B cell (primary cell): ENCODE measurements at regions not wholly inside any gene's neighbourhood (a gene's known extent, or its start where the extent isn't known, plus 50 kb on each side); places are given as distances from the start of the nearest gene placed in this dataset.

Experiments used
- ATAC-seq: fragments of 200-7000 bp; cut with Tn5 transposase; one replicate; pipeline ENCODE4 v1.10.0; 2021; ENCODE audit warnings: low read depth, mild to moderate bottlenecking, moderate number of reproducible peaks, moderate library complexity
- CTCF ChIA-PET: fragments of 350-600 bp; sonication (Branson Sonifier 250); formaldehyde crosslinking; loops from one replicate; lab custom pipeline; 2021; ENCODE audit warnings: antibody characterized with exemption, inconsistent platforms; lab: Charles Lee
- POLR2A ChIA-PET: fragments of 350-600 bp; sonication (Branson Sonifier 250); formaldehyde crosslinking; loops from one replicate; lab custom pipeline; 2021; ENCODE audit warnings: antibody characterized with exemption; lab: Charles Lee
- DNase-seq: peaks from one replicate; pipeline ENCODE4 v3.0.0; 2013
- H2AFZ ChIP-seq: 2 replicates; pipeline ENCODE4 v1.6.1; 2012; ENCODE audit warnings: mild to moderate bottlenecking, low read depth, low read length; ENCODE audit not compliant: insufficient read depth, poor library complexity, severe bottlenecking
- H3K27ac ChIP-seq, 2 donors: 1 replicate in 1 of 2; 2 replicates in 1 of 2; pipeline ENCODE4 v1.5.1; 2012 to 2013; ENCODE audit warnings: low read length in 2 of 2, mild to moderate bottlenecking in 2 of 2, moderate library complexity in 1 of 2
- H3K27me3 ChIP-seq, 4 experiments: fragments of 200-600 bp in 1 of 4; sonication (generic) in 1 of 4; replicated peaks in 1 of 4; 1 replicate in 2 of 4; 2 replicates in 2 of 4; pipeline versions ENCODE4 v1.6.1 to v1.7.0; 2013 to 2016; ENCODE audit warnings: low read length in 3 of 4, mild to moderate bottlenecking in 2 of 4, mixed read lengths in 1 of 4, moderate library complexity in 1 of 4; ENCODE audit not compliant: insufficient read depth in 4 of 4, control insufficient read depth in 3 of 4; ENCODE audit errors: control extremely low read depth in 1 of 4
- H3K36me3 ChIP-seq, 2 experiments: replicated peaks in 1 of 2; 1 replicate in 1 of 2; 2 replicates in 1 of 2; pipeline versions ENCODE4 v1.6.1 to v1.7.1; 2013; ENCODE audit warnings: low read length in 1 of 2; ENCODE audit not compliant: insufficient read depth in 2 of 2, control insufficient read depth in 1 of 2; ENCODE audit errors: control extremely low read depth in 1 of 2, extremely low read depth in 1 of 2
- H3K4me1 ChIP-seq, 2 donors: fragments of 200-600 bp in 1 of 2; sonication (generic) in 1 of 2; 1 replicate in 1 of 2; 2 replicates in 1 of 2; pipeline versions ENCODE4 v1.5.1 to v1.6.1; 2013 to 2017; ENCODE audit warnings: low read length in 2 of 2; ENCODE audit not compliant: control insufficient read depth in 2 of 2, insufficient read depth in 2 of 2
- H3K4me2 ChIP-seq: replicated peaks from 2 replicates; pipeline ENCODE3; 2012; ENCODE audit warnings: mild to moderate bottlenecking, low read depth, low read length; ENCODE audit not compliant: poor library complexity, severe bottlenecking
- H3K4me3 ChIP-seq, 5 experiments: fragments of 200-600 bp in 1 of 5; sonication (generic) in 1 of 5; 1 replicate in 3 of 5; 2 replicates in 2 of 5; pipeline versions ENCODE4 v1.5.1 to v1.7.0; 2011 to 2016; ENCODE audit warnings: low read length in 4 of 5, mild to moderate bottlenecking in 4 of 5, low read depth in 2 of 5, control low read depth in 1 of 5, moderate library complexity in 1 of 5; ENCODE audit not compliant: insufficient read depth in 1 of 5; ENCODE audit errors: control extremely low read depth in 1 of 5, extremely low read depth in 1 of 5
- H3K79me2 ChIP-seq: fragments of 200-600 bp; sonication (generic); one replicate; pipeline ENCODE4 v1.6.0; 2016; ENCODE audit warnings: low read length; ENCODE audit not compliant: control insufficient read depth, insufficient read depth
- H3K9ac ChIP-seq: fragments of 200-600 bp; sonication (generic); 2 replicates; pipeline ENCODE4 v1.6.1; 2017; ENCODE audit warnings: mild to moderate bottlenecking, low read length, moderate library complexity
- H3K9me3 ChIP-seq, 3 donors: one replicate each; pipeline versions ENCODE4 v1.6.1 to v1.7.1; 2013; ENCODE audit warnings: low read length in 2 of 3; ENCODE audit not compliant: control insufficient read depth in 2 of 3, insufficient read depth in 1 of 3; ENCODE audit errors: control extremely low read depth in 1 of 3
- H4K20me1 ChIP-seq: 2 replicates; pipeline ENCODE4 v1.6.0; 2012; ENCODE audit warnings: mild to moderate bottlenecking, low read length; ENCODE audit not compliant: insufficient read depth, control insufficient read depth, poor library complexity, severe bottlenecking
- H3K27ac Mint-ChIP-seq: one replicate; pipeline ENCODE4 v1.8.0; 2021; ENCODE audit warnings: mixed read lengths
- H3K27me3 Mint-ChIP-seq: one replicate; pipeline ENCODE4 v1.8.0; 2021; ENCODE audit warnings: mixed read lengths
- H3K4me1 Mint-ChIP-seq: one replicate; pipeline ENCODE4 v1.8.0; 2021; ENCODE audit warnings: mixed read lengths
- H3K4me3 Mint-ChIP-seq: one replicate; pipeline ENCODE4 v1.8.0; 2021; ENCODE audit warnings: mixed read lengths
- H3K9me3 Mint-ChIP-seq: one replicate; pipeline ENCODE4 v1.8.0; 2022; ENCODE audit warnings: mixed read lengths; ENCODE audit not compliant: insufficient read depth
- EZH2 ChIP-seq: IDR thresholded peaks from 2 replicates; pipeline ENCODE4 v1.6.1; 2012; ENCODE audit warnings: borderline replicate concordance, low read depth, mild to moderate bottlenecking, moderate library complexity, low read length; ENCODE audit not compliant: insufficient read depth, poor library complexity, severe bottlenecking
- WGBS: methylation state at CpG from one replicate; pipeline ENCODE4 v1.1.5; 2013; ENCODE audit warnings: missing lambda C conversion rate; ENCODE audit not compliant: insufficient coverage; 5-methylcytosine and 5-hydroxymethylcytosine counted together
- intact Hi-C: fragments of 100-400 bp; cut with micrococcal nuclease; formaldehyde crosslinking; loops from one replicate; pipeline ENCODE4 v1.10.0; 2022
- TF ChIP-seq, protein P1 (sequence below): fragments of 200-600 bp; IDR thresholded peaks from one replicate; pipeline ENCODE4 v1.8.0; 2022; ENCODE audit warnings: antibody characterized with exemption, mild to moderate bottlenecking

DNA sequence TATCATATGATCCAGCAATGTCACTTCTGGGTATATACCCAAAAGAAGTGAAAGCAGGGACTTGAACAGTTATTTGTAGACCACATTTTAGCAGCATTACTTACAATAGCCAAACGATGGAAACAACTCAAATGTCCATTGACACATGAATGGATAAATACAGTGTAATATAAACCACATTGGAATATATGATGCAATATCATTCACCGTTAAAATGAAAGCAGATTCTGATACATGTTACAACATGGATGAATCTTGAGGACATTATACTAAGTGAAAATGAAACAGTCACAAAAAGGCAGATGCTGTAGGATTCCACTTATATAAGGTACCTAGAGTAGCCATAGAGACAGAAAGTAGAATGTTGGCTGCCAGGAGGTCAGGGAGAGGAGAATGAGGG lies 130.5 kb upstream of the SMAD1 start:
- Histone ChIP-seq H3K27ac (no peak overlapping the region), H3K9ac (no peak overlapping the region), H4K20me1 (no peaks in the 10 kb centered on the region), H3K36me3 (no peaks in the 10 kb centered on the region), H3K9me3 (peaks cover 0 to under 1% (median 0%) of the 10 kb centered on the region in 3 donors), H2AFZ (no peak overlapping the region), H3K4me3 (no peak overlapping the region), H3K4me1 (no peaks in the 10 kb centered on the region), H3K79me2 (no peaks in the 10 kb centered on the region), H3K4me2 (no peak overlapping the region), H3K27me3 (no peaks in the 10 kb centered on the region)
- DNase-seq (no peak), ATAC-seq (no peak)
- no peak overlapping the region for H3K27ac Mint-ChIP-seq
- no peaks in the 10 kb centered on the region for H3K9me3 Mint-ChIP-seq
- POLR2A ChIA-PET, result no interaction called here
- H3K4me3 Mint-ChIP-seq, result no peak overlapping the region
- CTCF ChIA-PET, result no interaction called here
- TF ChIP-seq, protein P1, sequence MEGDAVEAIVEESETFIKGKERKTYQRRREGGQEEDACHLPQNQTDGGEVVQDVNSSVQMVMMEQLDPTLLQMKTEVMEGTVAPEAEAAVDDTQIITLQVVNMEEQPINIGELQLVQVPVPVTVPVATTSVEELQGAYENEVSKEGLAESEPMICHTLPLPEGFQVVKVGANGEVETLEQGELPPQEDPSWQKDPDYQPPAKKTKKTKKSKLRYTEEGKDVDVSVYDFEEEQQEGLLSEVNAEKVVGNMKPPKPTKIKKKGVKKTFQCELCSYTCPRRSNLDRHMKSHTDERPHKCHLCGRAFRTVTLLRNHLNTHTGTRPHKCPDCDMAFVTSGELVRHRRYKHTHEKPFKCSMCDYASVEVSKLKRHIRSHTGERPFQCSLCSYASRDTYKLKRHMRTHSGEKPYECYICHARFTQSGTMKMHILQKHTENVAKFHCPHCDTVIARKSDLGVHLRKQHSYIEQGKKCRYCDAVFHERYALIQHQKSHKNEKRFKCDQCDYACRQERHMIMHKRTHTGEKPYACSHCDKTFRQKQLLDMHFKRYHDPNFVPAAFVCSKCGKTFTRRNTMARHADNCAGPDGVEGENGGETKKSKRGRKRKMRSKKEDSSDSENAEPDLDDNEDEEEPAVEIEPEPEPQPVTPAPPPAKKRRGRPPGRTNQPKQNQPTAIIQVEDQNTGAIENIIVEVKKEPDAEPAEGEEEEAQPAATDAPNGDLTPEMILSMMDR, result no peak
- TF ChIP-seq EZH2, result no peak
- no CpG with 5 or more reads among the region's 2 CpGs for WGBS
- intact Hi-C loops, result no loop called here
- no peaks in the 10 kb centered on the region for H3K4me1 Mint-ChIP-seq
- peaks cover 9% of the 10 kb centered on the region for H3K27me3 Mint-ChIP-seq

DNA sequence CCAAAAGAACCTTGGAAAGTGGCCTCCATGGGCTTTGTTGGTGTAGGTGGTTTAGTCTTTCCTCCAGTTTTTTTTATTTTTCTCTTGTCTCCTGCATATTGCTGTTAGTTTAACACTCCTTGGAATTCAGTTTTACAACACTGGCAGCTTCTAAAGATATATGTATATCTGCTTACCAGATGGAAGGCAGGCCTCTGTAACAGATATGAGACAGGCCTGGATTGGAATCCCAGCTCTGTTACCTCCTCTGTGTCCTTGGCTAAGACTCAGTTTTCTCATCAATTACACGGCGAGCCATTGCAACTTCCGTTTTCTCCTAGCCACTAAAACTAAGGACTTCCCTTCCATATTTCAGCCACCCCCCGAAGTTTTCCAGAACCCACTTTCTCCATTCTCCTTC lies 133.4 kb upstream of the SMAD1 start:
- Histone ChIP-seq H3K36me3 (no peaks in the 10 kb centered on the region), H3K9me3 (no peaks in the 10 kb centered on the region), H3K79me2 (no peaks in the 10 kb centered on the region), H4K20me1 (no peaks in the 10 kb centered on the region), H3K27me3 (no peaks in the 10 kb centered on the region), H3K27ac (no peak overlapping the region), H3K4me3 (no peak overlapping the region), H3K4me2 (no peak overlapping the region), H3K4me1 (no peaks in the 10 kb centered on the region), H3K9ac (no peak overlapping the region), H2AFZ (no peak overlapping the region)
- TF ChIP-seq EZH2, result no peak
- TF ChIP-seq, protein P1, result no peak
- intact Hi-C loops, result no loop called here
- no peaks in the 10 kb centered on the region for H3K4me1 Mint-ChIP-seq
- POLR2A ChIA-PET, result no interaction called here
- H3K27ac Mint-ChIP-seq, result no peak overlapping the region
- DNase-seq (no peak), ATAC-seq (no peak)
- CTCF ChIA-PET, result no interaction called here
- no peaks in the 10 kb centered on the region for H3K9me3 Mint-ChIP-seq
- peaks cover 9% of the 10 kb centered on the region for H3K27me3 Mint-ChIP-seq
- H3K4me3 Mint-ChIP-seq, result no peak overlapping the region
- WGBS, result 95% methylated on average over 3 of the region's 4 CpGs
